OCI-LY1 (cell line): ENCODE measurements at regions not wholly inside any gene's neighbourhood (a gene's known extent, or its start where the extent isn't known, plus 50 kb on each side); places are given as distances from the start of the nearest gene placed in this dataset.

ENCODE experiments used
- H2AFZ ChIP-seq: fragments of 200-600 bp; sonication (generic), shearing (Covaris generic); 2 replicates; pipeline ENCODE4 v1.6.0; 2014; ENCODE audit warnings: antibody characterized with exemption, mild to moderate bottlenecking, low read length
- H3F3A ChIP-seq: fragments of 200-600 bp; sonication (generic), shearing (Covaris generic); 2 replicates; pipeline ENCODE4 v1.6.0; 2014; ENCODE audit warnings: mild to moderate bottlenecking, antibody characterized with exemption, low read length, moderate library complexity; ENCODE audit not compliant: insufficient read depth
- H3K27ac ChIP-seq: fragments of 200-600 bp; sonication (generic); 2 replicates; pipeline ENCODE4 v1.5.1; 2014; ENCODE audit warnings: low read length, mixed run types, mild to moderate bottlenecking, low read depth; ENCODE audit not compliant: poor library complexity, severe bottlenecking
- H3K27me3 ChIP-seq: fragments of 200-600 bp; sonication (generic); 2 replicates; pipeline ENCODE4 v1.6.0; 2014; ENCODE audit warnings: antibody characterized with exemption, mild to moderate bottlenecking, low read length, moderate library complexity; ENCODE audit not compliant: insufficient read depth
- H3K36me3 ChIP-seq: fragments of 200-600 bp; sonication (generic); 2 replicates; pipeline ENCODE4 v1.6.1; 2014; ENCODE audit warnings: mild to moderate bottlenecking, antibody characterized with exemption, low read length, moderate library complexity, mixed read lengths; ENCODE audit not compliant: insufficient read depth
- H3K4me1 ChIP-seq: fragments of 200-600 bp; sonication (generic); 2 replicates; pipeline ENCODE4 v1.5.1; 2014; ENCODE audit warnings: mild to moderate bottlenecking, low read length, moderate library complexity; ENCODE audit not compliant: insufficient read depth, severe bottlenecking
- H3K4me2 ChIP-seq: fragments of 200-600 bp; sonication (generic), shearing (Covaris generic); 2 replicates; pipeline ENCODE4 v1.6.1; 2014; ENCODE audit warnings: low read length
- H3K4me3 ChIP-seq: fragments of 200-600 bp; sonication (generic); 2 replicates; pipeline ENCODE4 v1.5.1; 2014; ENCODE audit warnings: low read length, low read depth, mild to moderate bottlenecking, mixed read lengths; ENCODE audit not compliant: poor library complexity, severe bottlenecking
- H3K79me2 ChIP-seq: fragments of 200-600 bp; shearing (Covaris generic); 2 replicates; pipeline ENCODE4 v1.6.1; 2016; ENCODE audit warnings: mixed run types, low read length, mixed read lengths; ENCODE audit not compliant: insufficient read depth
- H3K9ac ChIP-seq: fragments of 200-600 bp; sonication (generic), shearing (Covaris generic); 2 replicates; pipeline ENCODE4 v1.6.1; 2014; ENCODE audit warnings: mild to moderate bottlenecking, low read length, mixed read lengths
- H3K9me2 ChIP-seq: fragments of 200-600 bp; sonication (generic), shearing (Covaris generic); 2 replicates; pipeline ENCODE4 v1.6.1; 2014; ENCODE audit warnings: low read depth, mild to moderate bottlenecking, low read length, mixed read lengths
- H3K9me3 ChIP-seq: fragments of 200-600 bp; shearing (Covaris generic); 2 replicates; pipeline ENCODE4 v1.6.1; 2014; ENCODE audit warnings: low read length, mixed read lengths
- H4K20me1 ChIP-seq: fragments of 200-600 bp; sonication (generic), shearing (Covaris generic); 2 replicates; pipeline ENCODE4 v1.6.0; 2016; ENCODE audit warnings: mild to moderate bottlenecking, low read length; ENCODE audit not compliant: insufficient read depth
- CTCF ChIP-seq: fragments of 200-600 bp; sonication (generic), shearing (Covaris generic); IDR thresholded peaks from 2 replicates; pipeline ENCODE4 v1.5.1; 2017; ENCODE audit warnings: mild to moderate bottlenecking, antibody characterized with exemption, low read length, moderate library complexity, mixed read lengths
- EZH2 ChIP-seq: fragments of 200-600 bp; sonication (generic), shearing (Covaris generic); IDR thresholded peaks from 2 replicates; pipeline ENCODE4 v1.8.0; 2017; ENCODE audit warnings: borderline replicate concordance, mixed run types, mild to moderate bottlenecking, antibody characterized with exemption, low read length, moderate library complexity, mixed read lengths

GRCh38 chr18:31241900-31242409, 76.0 kb upstream of the DSG1 start:
- Histone ChIP-seq H3F3A (no peaks in the 10 kb centered on the region), H3K9ac (no peak overlapping the region), H3K4me1 (no peaks in the 10 kb centered on the region), H2AFZ (no peak overlapping the region), H3K36me3 (no peaks in the 10 kb centered on the region), H3K4me2 (no peak overlapping the region), H4K20me1 (no peaks in the 10 kb centered on the region), H3K9me3 (no peaks in the 10 kb centered on the region), H3K27me3 (no peaks in the 10 kb centered on the region), H3K4me3 (no peak overlapping the region), H3K9me2 (no peaks in the 10 kb centered on the region), H3K27ac (no peak overlapping the region), H3K79me2 (no peaks in the 10 kb centered on the region)
- TF ChIP-seq CTCF (peak; percentile 48; the same call in 1 of the 2 replicates), EZH2 (no peak)

- Histone ChIP-seq H3K9me3 (no peaks in the 10 kb centered on the region), H3K4me3 (no peak overlapping the region), H3F3A (no peaks in the 10 kb centered on the region), H3K27ac (no peak overlapping the region), H3K9me2 (no peaks in the 10 kb centered on the region), H3K4me1 (no peaks in the 10 kb centered on the region), H4K20me1 (no peaks in the 10 kb centered on the region), H3K9ac (no peak overlapping the region), H3K36me3 (no peaks in the 10 kb centered on the region), H3K27me3 (no peaks in the 10 kb centered on the region), H3K4me2 (no peak overlapping the region), H2AFZ (no peak overlapping the region), H3K79me2 (no peaks in the 10 kb centered on the region)
- TF ChIP-seq EZH2 (no peak), CTCF (no peak)
Measured at GRCh38 chr18:31243740-31244512, 74.0 kb upstream of the DSG1 start.

- H3K4me1 ChIP-seq, result no peaks in the 10 kb centered on the region
- H3K9me2 ChIP-seq, result no peaks in the 10 kb centered on the region
- H3K4me2 ChIP-seq, result no peak overlapping the region
- H3F3A ChIP-seq, result no peaks in the 10 kb centered on the region
- no peaks in the 10 kb centered on the region for H3K36me3 ChIP-seq
- no peak overlapping the region for H3K4me3 ChIP-seq
- H3K9me3 ChIP-seq, result no peaks in the 10 kb centered on the region
- H3K27me3 ChIP-seq, result no peaks in the 10 kb centered on the region
- no peak overlapping the region for H3K27ac ChIP-seq
- H4K20me1 ChIP-seq, result no peaks in the 10 kb centered on the region
- no peak overlapping the region for H3K9ac ChIP-seq
- no peak overlapping the region for H2AFZ ChIP-seq
- TF ChIP-seq EZH2, result no peak
- no peak for TF ChIP-seq CTCF
- no peaks in the 10 kb centered on the region for H3K79me2 ChIP-seq
Measured at GRCh38 chr18:31244771-31245394, 73.1 kb upstream of the DSG1 start.
